DMS 273 treated with DMSO at 0.1 percent for 48 hours (cell line): ENCODE measurements at regions not wholly inside any gene's neighbourhood (a gene's known extent, or its start where the extent isn't known, plus 50 kb on each side); places are given as distances from the start of the nearest gene placed in this dataset.
"Not testable (repeated sequence)": the region's sequence is repeated elsewhere in the genome, so short reads cannot be mapped to it uniquely, and the experiment has no call there.

ENCODE experiments used
- DNase-seq: peaks from one replicate; lab custom pipeline; 2025; lab: John Stamatoyannopoulos, UW

GRCh38 chr18:10170375-10170774 is 256.6 kb downstream of the VAPA start:
- DNase-seq = no peak

DNA sequence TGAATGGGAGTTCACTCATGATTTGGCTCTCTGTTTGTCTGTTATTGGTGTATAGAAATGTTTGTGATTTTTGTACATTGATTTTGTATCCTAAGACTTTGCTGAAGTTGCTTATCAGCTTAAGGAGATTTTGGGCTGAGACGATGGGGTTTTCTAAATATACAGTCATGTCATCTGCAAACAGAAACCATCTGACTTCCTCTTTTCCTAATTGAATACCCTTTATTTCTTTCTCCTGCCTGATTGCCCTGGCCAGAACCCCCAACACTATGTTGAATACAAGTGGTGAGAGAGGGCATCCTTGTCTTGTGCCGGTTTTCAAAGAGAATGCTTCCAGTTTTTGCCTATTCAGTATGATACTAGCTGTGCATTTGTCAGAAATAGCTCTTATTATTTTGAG is 261.5 kb downstream of the VAPA start:
- DNase-seq = not testable (repeated sequence)

DNA sequence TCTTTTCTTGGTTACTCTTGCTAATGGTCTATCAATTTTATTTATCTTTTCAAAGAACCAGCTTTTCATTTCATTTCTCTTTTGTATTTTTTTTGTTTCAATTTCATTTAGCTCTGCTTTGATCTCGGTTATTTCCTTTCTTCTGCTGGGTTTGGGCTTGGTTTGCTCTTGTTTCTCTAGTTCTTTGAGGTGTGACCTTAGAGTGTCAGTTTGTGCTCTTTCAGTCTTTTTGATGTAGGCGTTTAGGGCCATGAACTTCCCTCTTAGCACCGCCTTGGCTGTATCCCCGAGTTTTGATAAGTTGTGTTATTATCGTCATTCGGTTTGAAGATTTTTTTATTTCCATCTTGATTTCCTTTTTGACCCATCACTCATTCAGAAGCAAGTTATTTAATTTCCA is 265.5 kb downstream of the VAPA start:
- DNase-seq = not testable (repeated sequence)

- no peak for DNase-seq
These were observed 268.3 kb downstream of the VAPA start for GRCh38 chr18:10182009-10182624.

- DNase-seq = no peak
These were observed 269.7 kb upstream of the APCDD1 start for GRCh38 chr18:10184776-10185175.

GRCh38 chr18:10188971-10189810 is 265.2 kb upstream of the APCDD1 start:
- DNase-seq = no peak

DNA sequence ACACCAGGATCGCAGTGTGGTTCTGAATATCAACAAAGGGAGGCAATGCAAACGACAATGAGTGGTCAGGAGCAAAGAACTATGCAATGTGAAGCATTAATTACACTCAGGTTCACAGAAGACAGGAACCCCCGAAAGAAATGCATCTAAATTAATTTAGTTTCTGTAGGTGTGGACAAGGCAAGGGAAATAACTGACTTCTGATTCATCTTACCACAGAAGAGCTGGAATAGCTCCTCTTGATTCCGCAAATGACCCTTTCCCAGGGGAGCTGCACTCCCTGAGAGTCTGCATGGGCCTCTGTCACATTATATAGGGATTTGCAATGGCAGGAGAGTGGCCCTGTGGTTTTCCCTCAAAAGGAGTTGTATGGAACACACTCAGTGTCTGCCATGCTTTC is 263.9 kb upstream of the APCDD1 start:
- DNase-seq = no peak

DNA sequence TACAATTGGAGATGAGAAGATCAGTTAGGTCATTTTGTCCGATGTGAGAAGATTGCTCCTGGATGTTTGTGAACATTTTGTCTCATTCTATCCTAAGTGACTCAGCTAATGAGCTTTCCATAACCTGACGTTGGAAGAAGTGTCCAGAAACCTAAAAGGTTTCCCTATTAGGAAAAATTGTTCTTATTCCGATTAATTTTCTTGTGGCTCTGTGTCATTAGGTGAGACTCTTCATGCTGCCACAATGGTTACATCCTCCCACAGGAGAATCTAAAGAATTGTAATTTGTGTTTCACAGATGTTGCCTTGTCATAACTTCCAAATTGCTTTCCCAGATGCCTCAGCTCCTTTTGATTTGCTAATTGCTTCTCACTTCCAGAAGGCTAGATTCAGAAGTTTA is 261.0 kb upstream of the APCDD1 start:
- DNase-seq = no peak

GRCh38 chr18:10194592-10194991 is 259.8 kb upstream of the APCDD1 start:
- DNase-seq = no peak

- no peak for DNase-seq
These were observed 258.9 kb upstream of the APCDD1 start for GRCh38 chr18:10195529-10195928.

- DNase-seq = no peak
These were observed 257.3 kb upstream of the APCDD1 start for GRCh38 chr18:10197097-10197496.

GRCh38 chr18:10201226-10201625 is 253.2 kb upstream of the APCDD1 start:
- DNase-seq = no peak

DNA sequence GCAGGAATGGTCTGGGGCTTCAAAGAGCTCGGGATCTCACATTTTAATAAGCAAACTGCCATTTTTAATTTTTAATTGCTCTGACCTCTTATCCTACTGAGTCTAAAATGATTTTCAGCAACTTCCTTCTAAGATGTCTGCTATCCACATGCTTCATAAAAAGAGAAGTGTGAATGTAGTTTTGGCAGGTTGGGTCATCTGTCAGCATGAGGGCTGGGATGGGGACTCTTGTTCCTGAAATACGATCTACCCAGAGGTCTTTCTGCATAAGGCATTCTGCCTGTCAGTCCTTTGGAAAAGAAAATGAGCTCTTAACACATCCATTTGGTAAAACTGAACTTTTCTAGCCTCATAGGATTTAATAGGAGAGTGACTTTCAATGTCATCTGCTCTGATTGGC is 252.8 kb upstream of the APCDD1 start:
- DNase-seq = no peak

GRCh38 chr18:10202845-10203321 is 251.6 kb upstream of the APCDD1 start:
- DNase-seq = no peak

DNA sequence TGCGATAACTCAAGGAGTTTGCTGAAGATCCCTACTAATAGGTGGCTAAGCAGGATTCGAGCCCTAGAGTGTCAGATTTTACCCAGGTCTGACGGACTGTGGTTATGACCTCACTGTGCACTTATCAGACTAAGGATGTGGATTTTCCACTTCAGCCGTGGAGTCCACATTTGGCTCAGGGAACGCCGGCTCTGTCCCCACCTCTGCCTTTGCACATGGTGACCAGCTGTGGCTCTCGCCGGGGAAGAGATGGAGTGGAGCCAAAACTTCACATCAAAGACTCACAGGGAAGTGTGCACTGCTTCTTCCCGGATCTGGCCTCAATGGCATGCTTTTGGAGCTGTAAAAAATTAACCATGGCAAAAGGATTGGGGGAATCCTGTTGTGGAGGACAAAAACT is 249.3 kb upstream of the APCDD1 start:
- DNase-seq = no peak

DNA sequence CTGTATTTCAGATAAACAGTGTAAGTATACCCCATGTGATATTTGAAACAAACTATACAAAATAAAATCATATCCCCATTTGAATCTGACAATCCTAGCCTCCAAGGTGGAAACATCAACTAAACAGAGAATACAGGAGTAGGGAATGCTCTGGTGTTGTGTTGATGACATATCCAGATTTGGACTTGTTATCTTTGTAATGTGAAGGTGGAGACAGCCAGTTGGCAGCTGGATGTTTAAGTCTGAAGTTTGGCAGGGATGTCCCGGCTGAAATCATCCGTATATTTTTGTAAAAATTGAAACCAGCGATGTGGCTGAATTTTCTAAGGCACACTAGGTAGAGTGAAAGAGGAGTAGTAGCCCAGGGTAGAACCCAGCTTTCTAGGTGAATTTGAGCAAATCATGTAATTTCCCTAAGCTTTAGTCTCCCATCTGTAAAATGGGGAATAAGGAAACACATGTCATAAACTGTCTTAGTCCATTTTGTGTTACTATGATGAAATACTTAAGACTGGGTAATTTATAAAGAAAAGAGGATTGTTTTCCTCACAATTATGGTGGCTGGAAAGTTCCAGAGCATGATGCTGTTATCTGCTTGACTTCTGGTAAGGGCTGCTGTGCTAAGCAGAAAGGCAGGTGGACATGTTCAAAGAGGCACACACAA is 246.6 kb upstream of the APCDD1 start:
- no peak for DNase-seq

GRCh38 chr18:10209302-10209701 is 245.1 kb upstream of the APCDD1 start:
- no peak for DNase-seq

DNA sequence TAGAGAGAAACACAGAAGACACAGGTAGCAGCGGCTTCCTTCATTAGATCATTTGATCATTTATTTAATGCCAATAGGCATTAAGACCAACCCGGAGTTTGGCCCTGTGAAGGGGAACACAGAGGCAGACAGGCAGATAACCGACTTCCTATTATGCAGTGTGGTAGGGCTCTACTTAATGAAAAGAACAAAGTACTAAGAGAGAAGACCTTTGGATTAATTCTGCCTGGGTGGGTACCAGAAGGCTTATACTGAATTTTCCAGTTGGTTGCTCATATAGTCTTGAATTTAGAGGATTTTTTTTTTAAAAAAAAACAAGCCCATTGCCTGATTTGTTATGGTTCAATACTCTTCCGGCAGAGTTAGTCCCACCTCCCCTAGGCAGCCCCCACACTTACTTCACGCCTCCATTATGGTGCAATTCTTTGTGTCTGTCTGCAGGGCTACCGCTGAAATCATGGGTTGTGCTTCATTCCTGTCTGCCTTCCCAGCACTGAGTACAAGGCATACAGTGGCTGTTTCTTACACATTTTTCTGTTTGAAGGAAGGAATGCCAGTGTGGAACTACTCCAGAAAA is 244.3 kb upstream of the APCDD1 start:
- no peak for DNase-seq

DNA sequence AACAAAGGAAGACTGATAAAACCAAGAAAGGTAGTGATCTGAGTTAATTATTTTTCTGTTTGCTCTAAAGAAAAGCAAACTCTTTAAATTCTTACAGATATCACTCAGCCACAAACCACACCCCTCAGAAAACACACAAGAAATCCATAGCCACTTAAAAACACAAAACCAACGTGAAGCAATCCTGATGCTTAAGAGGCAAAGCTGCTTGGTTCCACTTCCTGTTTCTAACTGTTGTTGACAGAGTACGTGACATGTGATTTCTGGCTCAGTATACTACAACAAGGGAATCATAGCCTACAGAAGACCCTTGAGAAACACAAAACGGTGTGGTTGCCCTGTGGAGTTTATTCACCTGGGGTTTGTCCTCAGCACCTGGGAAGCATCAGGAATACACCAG is 240.9 kb upstream of the APCDD1 start:
- DNase-seq = no peak

GRCh38 chr18:10215446-10215845 is 239.0 kb upstream of the APCDD1 start:
- no peak for DNase-seq

- no peak for DNase-seq
These were observed 237.6 kb upstream of the APCDD1 start for GRCh38 chr18:10216791-10217190.

- DNase-seq = no peak
These were observed 237.2 kb upstream of the APCDD1 start for GRCh38 chr18:10217211-10217610.

- no peak for DNase-seq
These were observed 229.1 kb upstream of the APCDD1 start for GRCh38 chr18:10225300-10225699.
